ENCODE measurements at regions not wholly inside any gene's neighbourhood (a gene's known extent, or its start where the extent isn't known, plus 50 kb on each side); places are given as distances from the start of the nearest gene placed in this dataset.
"Not testable (repeated sequence)": the region's sequence is repeated elsewhere in the genome, so short reads cannot be mapped to it uniquely, and the experiment has no call there.

GRCh38 chr15:92728266-92728665, 72.7 kb upstream of the FAM174B start:
- Mint-ChIP-seq H3K36me3 (ENCODE audit: low read depth) (no peaks in the 10 kb centered on the region), H3K27me3 (peaks cover 10% of the 10 kb centered on the region), H3K9me3 (peaks cover 1% of the 10 kb centered on the region), H3K4me3 (no peak overlapping the region), H3K27ac (no peak overlapping the region), H3K4me1 (ENCODE audit: low read depth) (peaks cover 6% of the 10 kb centered on the region)
- DNase-seq (no peak), ATAC-seq (ENCODE audit: poor library complexity) (no peak)
- TF ChIP-seq CTCF (IDR thresholded peaks at IDR 0.05): no peak
- no peaks in the 10 kb centered on the region for H3K36me3 ChIP-seq (ENCODE audit: insufficient read depth, low read length)
- no peak overlapping the region for H3K4me3 ChIP-seq (ENCODE audit: low read length)
- H3K27me3 ChIP-seq (ENCODE audit: control insufficient read depth in 1 of 2, insufficient read depth in 2 of 2, low read length in 2 of 2): no peaks in the 10 kb centered on the region
- intact Hi-C loops (cut with DNase I, micrococcal nuclease): no loop called here
- H3K4me1 ChIP-seq (ENCODE audit: insufficient read depth, low read length): no peaks in the 10 kb centered on the region
- H3K27ac ChIP-seq (ENCODE audit: low read depth in 1 of 2, low read length in 2 of 2): no peak overlapping the region
- CTCF ChIA-PET: no interaction called here
- H3K9me3 ChIP-seq (ENCODE audit: control insufficient read depth in 1 of 2, insufficient read depth in 1 of 2, low read length in 2 of 2): no peaks in the 10 kb centered on the region
- POLR2A ChIA-PET: no interaction called here

- Mint-ChIP-seq H3K36me3 (ENCODE audit: low read depth) (peaks cover 4% of the 10 kb centered on the region), H3K4me3 (peak overlapping the region; percentile 51), H3K27ac (no peak overlapping the region), H3K27me3 (peaks cover 42% of the 10 kb centered on the region), H3K4me1 (ENCODE audit: low read depth) (no peaks in the 10 kb centered on the region), H3K9me3 (peaks cover 2% of the 10 kb centered on the region)
- ATAC-seq (ENCODE audit: poor library complexity) (no peak), DNase-seq (peak in 3 of 14 experiments; percentile 4 to 28 (median 23))
- peaks cover 2% of the 10 kb centered on the region for H3K4me1 ChIP-seq (ENCODE audit: insufficient read depth, low read length)
- H3K36me3 ChIP-seq (ENCODE audit: insufficient read depth, low read length): no peaks in the 10 kb centered on the region
- H3K27ac ChIP-seq (ENCODE audit: low read depth in 1 of 2, low read length in 2 of 2): no peak overlapping the region
- H3K9me3 ChIP-seq (ENCODE audit: control insufficient read depth in 1 of 2, insufficient read depth in 1 of 2, low read length in 2 of 2): peaks cover 0 to 4% of the 10 kb centered on the region in 2 experiments
- ChIA-PET CTCF (interaction anchor here (1.0 kb wide), 1 partner anchor 19 kb away, joined by 3 read pairs; no protein-coding TSS in a partner anchor), POLR2A (no interaction called here)
- peaks cover 0 to 5% of the 10 kb centered on the region in 2 experiments for H3K27me3 ChIP-seq (ENCODE audit: control insufficient read depth in 1 of 2, insufficient read depth in 2 of 2, low read length in 2 of 2)
- peak overlapping the region; percentile 63 for H3K4me3 ChIP-seq (ENCODE audit: low read length)
- intact Hi-C loops (cut with DNase I, micrococcal nuclease): no loop called here
- no peak for TF ChIP-seq CTCF (IDR thresholded peaks at IDR 0.05)
These were observed 77.7 kb upstream of the FAM174B start for GRCh38 chr15:92733090-92733933.

- peaks cover 2% of the 10 kb centered on the region for H3K9me3 Mint-ChIP-seq
- H3K36me3 ChIP-seq (ENCODE audit: insufficient read depth, low read length): no peaks in the 10 kb centered on the region
- no peak for ATAC-seq (ENCODE audit: poor library complexity)
- peaks cover 0 to 4% of the 10 kb centered on the region in 2 experiments for H3K9me3 ChIP-seq (ENCODE audit: control insufficient read depth in 1 of 2, insufficient read depth in 1 of 2, low read length in 2 of 2)
- intact Hi-C loops (cut with DNase I, micrococcal nuclease): no loop called here
- no peak overlapping the region for H3K27ac Mint-ChIP-seq
- peaks cover 42% of the 10 kb centered on the region for H3K27me3 Mint-ChIP-seq
- POLR2A ChIA-PET: no interaction called here
- H3K27me3 ChIP-seq (ENCODE audit: control insufficient read depth in 1 of 2, insufficient read depth in 2 of 2, low read length in 2 of 2): peaks cover 0 to 5% of the 10 kb centered on the region in 2 experiments
- CTCF ChIA-PET: no interaction called here
- peak overlapping the region; percentile 51 for H3K4me3 Mint-ChIP-seq
- H3K27ac ChIP-seq (ENCODE audit: low read depth in 1 of 2, low read length in 2 of 2): no peak overlapping the region
- peak in 5 of 14 experiments; percentile 3 to 37 (median 20) for DNase-seq
- no peaks in the 10 kb centered on the region for H3K4me1 Mint-ChIP-seq (ENCODE audit: low read depth)
- H3K4me3 ChIP-seq (ENCODE audit: low read length): peak overlapping the region; percentile 63
- peaks cover 2% of the 10 kb centered on the region for H3K4me1 ChIP-seq (ENCODE audit: insufficient read depth, low read length)
- peaks cover 4% of the 10 kb centered on the region for H3K36me3 Mint-ChIP-seq (ENCODE audit: low read depth)
- no peak for TF ChIP-seq CTCF (IDR thresholded peaks at IDR 0.05)
These were observed 78.5 kb upstream of the FAM174B start for GRCh38 chr15:92733934-92734521.

- H3K9me3 ChIP-seq (ENCODE audit: control insufficient read depth in 1 of 2, insufficient read depth in 1 of 2, low read length in 2 of 2); H3K4me1 ChIP-seq (ENCODE audit: insufficient read depth, low read length); H3K27me3 ChIP-seq (ENCODE audit: control insufficient read depth in 1 of 2, insufficient read depth in 2 of 2, low read length in 2 of 2); DNase-seq; ATAC-seq (ENCODE audit: poor library complexity); H3K4me3 Mint-ChIP-seq; POLR2A ChIA-PET; intact Hi-C loops (cut with DNase I, micrococcal nuclease); H3K4me1 Mint-ChIP-seq (ENCODE audit: low read depth); H3K9me3 Mint-ChIP-seq; H3K27ac ChIP-seq (ENCODE audit: low read depth in 1 of 2, low read length in 2 of 2); H3K4me3 ChIP-seq (ENCODE audit: low read length); H3K36me3 Mint-ChIP-seq (ENCODE audit: low read depth); H3K36me3 ChIP-seq (ENCODE audit: insufficient read depth, low read length); H3K27ac Mint-ChIP-seq; CTCF ChIA-PET: not testable (repeated sequence)
- peaks cover 22% of the 10 kb centered on the region for H3K27me3 Mint-ChIP-seq
These were observed 83.7 kb upstream of the FAM174B start for GRCh38 chr15:92739246-92739645.
